ENCODE measurements at regions not wholly inside any gene's neighbourhood (a gene's known extent, or its start where the extent isn't known, plus 50 kb on each side); places are given as distances from the start of the nearest gene placed in this dataset.

DNA sequence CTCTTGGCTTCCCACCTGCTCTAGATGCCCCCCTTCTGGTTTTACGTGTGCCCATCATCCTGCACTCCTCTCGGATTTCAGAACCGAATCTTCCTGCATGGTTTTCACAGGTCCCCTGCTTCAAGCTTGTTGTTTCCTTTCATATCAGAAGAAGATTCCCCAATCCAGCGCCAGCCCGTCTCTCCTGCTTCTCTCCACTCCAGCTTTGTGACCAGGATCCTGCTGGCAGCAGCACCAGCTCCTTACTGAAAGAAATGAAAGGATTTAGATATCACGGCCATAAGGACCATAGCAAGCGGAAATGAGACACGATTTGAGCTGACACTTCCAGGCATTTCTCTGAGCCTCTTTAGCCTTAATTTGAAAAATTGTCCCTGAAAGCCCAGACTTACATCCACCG is 180.3 kb upstream of the UBE3A start:
- no peak overlapping the region for H3K27ac ChIP-seq
- no peak overlapping the region for H3K4me2 ChIP-seq
- H3K4me1 ChIP-seq (ENCODE audit: low read depth, poor library complexity, severe bottlenecking) = no peaks in the 10 kb centered on the region
- H3K9ac ChIP-seq = no peak overlapping the region
- no peaks in the 10 kb centered on the region for H3K36me3 ChIP-seq (ENCODE audit: insufficient read depth)
- TF ChIP-seq CTCF (conservative IDR thresholded peaks at IDR 0.05; ENCODE audit: low read depth, low read length) = no peak
- no peaks in the 10 kb centered on the region for H3K79me2 ChIP-seq (ENCODE audit: insufficient read depth, low read depth)
- no peaks in the 10 kb centered on the region for H4K20me1 ChIP-seq (ENCODE audit: insufficient read depth)
- no peaks in the 10 kb centered on the region for H3K27me3 ChIP-seq (ENCODE audit: insufficient read depth, low read depth)
- H2AFZ ChIP-seq (ENCODE audit: low read depth) = no peak overlapping the region
- no peak overlapping the region for H3K4me3 ChIP-seq (IDR thresholded peaks at IDR 0.05; ENCODE audit: insufficient read depth, low read depth, low read length)

GRCh38 chr15:25618161-25618560 is 179.3 kb upstream of the UBE3A start:
- Histone ChIP-seq H3K27ac (no peak overlapping the region), H3K9ac (no peak overlapping the region), H3K4me2 (no peak overlapping the region), H3K4me3 (IDR thresholded peaks at IDR 0.05; ENCODE audit: insufficient read depth, low read depth, low read length) (no peak overlapping the region), H3K4me1 (ENCODE audit: low read depth, poor library complexity, severe bottlenecking) (no peaks in the 10 kb centered on the region), H4K20me1 (ENCODE audit: insufficient read depth) (no peaks in the 10 kb centered on the region), H3K27me3 (ENCODE audit: insufficient read depth, low read depth) (no peaks in the 10 kb centered on the region), H2AFZ (ENCODE audit: low read depth) (no peak overlapping the region), H3K36me3 (ENCODE audit: insufficient read depth) (no peaks in the 10 kb centered on the region), H3K79me2 (ENCODE audit: insufficient read depth, low read depth) (no peaks in the 10 kb centered on the region)
- TF ChIP-seq CTCF (conservative IDR thresholded peaks at IDR 0.05; ENCODE audit: low read depth, low read length) = no peak

GRCh38 chr15:25616471-25616870 is 177.6 kb upstream of the UBE3A start:
- TF ChIP-seq CTCF (conservative IDR thresholded peaks at IDR 0.05; ENCODE audit: low read depth, low read length) = no peak
- no peak overlapping the region for H3K4me2 ChIP-seq
- no peaks in the 10 kb centered on the region for H3K27me3 ChIP-seq (ENCODE audit: insufficient read depth, low read depth)
- no peaks in the 10 kb centered on the region for H4K20me1 ChIP-seq (ENCODE audit: insufficient read depth)
- no peak overlapping the region for H3K27ac ChIP-seq
- no peak overlapping the region for H3K9ac ChIP-seq
- no peak overlapping the region for H2AFZ ChIP-seq (ENCODE audit: low read depth)
- no peak overlapping the region for H3K4me3 ChIP-seq (IDR thresholded peaks at IDR 0.05; ENCODE audit: insufficient read depth, low read depth, low read length)
- H3K79me2 ChIP-seq (ENCODE audit: insufficient read depth, low read depth) = no peaks in the 10 kb centered on the region
- H3K36me3 ChIP-seq (ENCODE audit: insufficient read depth) = no peaks in the 10 kb centered on the region
- H3K4me1 ChIP-seq (ENCODE audit: low read depth, poor library complexity, severe bottlenecking) = no peaks in the 10 kb centered on the region

DNA sequence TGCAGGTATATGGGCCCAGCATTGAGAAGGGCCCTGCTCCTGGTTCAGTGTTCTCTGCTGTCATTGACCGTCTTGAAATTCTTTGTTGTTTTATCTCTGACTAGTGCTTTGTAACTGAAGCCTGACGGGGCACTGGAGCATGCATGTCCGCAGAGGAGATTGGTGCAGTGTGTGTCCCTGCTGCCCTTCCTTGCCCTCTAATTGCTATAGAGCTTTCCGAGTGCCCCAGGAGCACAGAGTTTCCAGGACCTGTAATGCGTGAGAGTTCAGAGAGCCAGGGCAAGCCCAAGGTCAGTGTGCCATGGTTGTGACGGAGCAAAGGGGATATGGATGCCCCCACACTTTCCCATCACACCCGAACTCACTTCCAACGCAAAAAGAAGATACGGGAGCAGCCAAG is 174.3 kb upstream of the UBE3A start:
- H3K4me1 ChIP-seq (ENCODE audit: low read depth, poor library complexity, severe bottlenecking) = no peaks in the 10 kb centered on the region
- H3K27me3 ChIP-seq (ENCODE audit: insufficient read depth, low read depth) = no peaks in the 10 kb centered on the region
- H3K79me2 ChIP-seq (ENCODE audit: insufficient read depth, low read depth) = no peaks in the 10 kb centered on the region
- H4K20me1 ChIP-seq (ENCODE audit: insufficient read depth) = no peaks in the 10 kb centered on the region
- no peak for TF ChIP-seq CTCF (conservative IDR thresholded peaks at IDR 0.05; ENCODE audit: low read depth, low read length)
- no peak overlapping the region for H3K27ac ChIP-seq
- no peak overlapping the region for H3K9ac ChIP-seq
- H3K36me3 ChIP-seq (ENCODE audit: insufficient read depth) = no peaks in the 10 kb centered on the region
- H3K4me3 ChIP-seq (IDR thresholded peaks at IDR 0.05; ENCODE audit: insufficient read depth, low read depth, low read length) = no peak overlapping the region
- H2AFZ ChIP-seq (ENCODE audit: low read depth) = no peak overlapping the region
- no peak overlapping the region for H3K4me2 ChIP-seq

GRCh38 chr15:25611603-25612002 is 172.8 kb upstream of the UBE3A start:
- TF ChIP-seq CTCF (conservative IDR thresholded peaks at IDR 0.05; ENCODE audit: low read depth, low read length) = no peak
- H3K27me3 ChIP-seq (ENCODE audit: insufficient read depth, low read depth) = no peaks in the 10 kb centered on the region
- H3K4me2 ChIP-seq = no peak overlapping the region
- H3K4me1 ChIP-seq (ENCODE audit: low read depth, poor library complexity, severe bottlenecking) = no peaks in the 10 kb centered on the region
- H3K27ac ChIP-seq = no peak overlapping the region
- no peak overlapping the region for H2AFZ ChIP-seq (ENCODE audit: low read depth)
- no peak overlapping the region for H3K9ac ChIP-seq
- H3K4me3 ChIP-seq (IDR thresholded peaks at IDR 0.05; ENCODE audit: insufficient read depth, low read depth, low read length) = no peak overlapping the region
- H3K36me3 ChIP-seq (ENCODE audit: insufficient read depth) = no peaks in the 10 kb centered on the region
- no peaks in the 10 kb centered on the region for H3K79me2 ChIP-seq (ENCODE audit: insufficient read depth, low read depth)
- no peaks in the 10 kb centered on the region for H4K20me1 ChIP-seq (ENCODE audit: insufficient read depth)
